Osteoblast (primary cell): ENCODE measurements at regions not wholly inside any gene's neighbourhood (a gene's known extent, or its start where the extent isn't known, plus 50 kb on each side); places are given as distances from the start of the nearest gene placed in this dataset.

Experiments
- DNase-seq: peaks from one replicate; pipeline ENCODE4 v3.0.0; 2011; ENCODE audit warnings: low spot score, mixed read lengths; ENCODE audit not compliant: insufficient read length; ENCODE audit errors: missing footprints
- H2AFZ ChIP-seq: 2 replicates; pipeline ENCODE4 v1.6.0; 2011; ENCODE audit warnings: mild to moderate bottlenecking, low read length
- H3K27ac ChIP-seq: 2 replicates; pipeline ENCODE4 v1.5.1; 2011; ENCODE audit warnings: mild to moderate bottlenecking, low read depth, low read length, moderate library complexity
- H3K27me3 ChIP-seq: 2 replicates; pipeline ENCODE4 v1.6.0; 2012; ENCODE audit warnings: mild to moderate bottlenecking, control low read depth, inconsistent platforms, low read length, moderate library complexity; ENCODE audit not compliant: insufficient read depth
- H3K36me3 ChIP-seq: 2 replicates; pipeline ENCODE4 v1.5.1; 2011; ENCODE audit warnings: mild to moderate bottlenecking, low read length, control low read depth, moderate library complexity; ENCODE audit not compliant: insufficient read depth
- H3K4me1 ChIP-seq: 2 replicates; pipeline ENCODE4 v1.5.1; 2011; ENCODE audit warnings: mild to moderate bottlenecking, low read length, control low read depth, moderate library complexity; ENCODE audit not compliant: insufficient read depth
- H3K4me2 ChIP-seq: 2 replicates; pipeline ENCODE4 v1.6.0; 2011; ENCODE audit warnings: mild to moderate bottlenecking, low read length; ENCODE audit not compliant: insufficient read depth
- H3K4me3 ChIP-seq: fragments of 200-600 bp; sonication (generic); 3 replicates; pipeline ENCODE4 v1.5.1; 2012; ENCODE audit warnings: mild to moderate bottlenecking, low read length, inconsistent platforms; ENCODE audit not compliant: insufficient read depth
- H3K79me2 ChIP-seq: 2 replicates; pipeline ENCODE4 v1.6.0; 2012; ENCODE audit warnings: mild to moderate bottlenecking, low read length, control low read depth, inconsistent platforms; ENCODE audit not compliant: insufficient read depth
- H3K9me3 ChIP-seq: 2 replicates; pipeline ENCODE4 v1.5.1; 2011; ENCODE audit warnings: low read depth, low read length, control low read depth
- H4K20me1 ChIP-seq: 2 replicates; pipeline ENCODE4 v1.6.0; 2012; ENCODE audit warnings: mild to moderate bottlenecking, low read length, control low read depth; ENCODE audit not compliant: insufficient read depth
- TF ChIP-seq, protein P1 (sequence below): IDR thresholded peaks from 2 replicates; pipeline ENCODE4 v1.5.1; 2011; ENCODE audit warnings: mild to moderate bottlenecking, low read depth, low read length, moderate library complexity; ENCODE audit errors: extremely low read depth

DNA sequence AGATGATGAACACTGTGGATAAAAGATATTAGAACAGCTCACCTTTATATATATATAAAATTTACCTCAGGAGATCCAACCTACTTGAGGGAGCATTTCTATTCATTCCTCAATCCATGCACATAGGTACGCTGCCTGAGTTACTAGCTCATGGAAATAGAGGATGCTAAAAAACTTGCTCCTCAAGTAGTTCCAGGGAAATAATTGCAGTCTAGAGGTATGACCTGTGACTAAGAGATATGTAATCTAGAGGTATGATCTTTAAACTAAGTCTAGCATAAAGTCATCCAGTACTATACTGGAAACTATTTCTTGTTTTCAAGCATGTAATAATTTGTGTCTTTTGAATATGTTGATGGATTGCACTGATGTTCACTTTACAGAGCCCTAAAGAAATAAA is 471.2 kb downstream of the TAF11L14 start:
- no peak overlapping the region for H2AFZ ChIP-seq
- H3K4me1 ChIP-seq, result no peaks in the 10 kb centered on the region
- H3K27ac ChIP-seq, result no peak overlapping the region
- TF ChIP-seq, protein P1, sequence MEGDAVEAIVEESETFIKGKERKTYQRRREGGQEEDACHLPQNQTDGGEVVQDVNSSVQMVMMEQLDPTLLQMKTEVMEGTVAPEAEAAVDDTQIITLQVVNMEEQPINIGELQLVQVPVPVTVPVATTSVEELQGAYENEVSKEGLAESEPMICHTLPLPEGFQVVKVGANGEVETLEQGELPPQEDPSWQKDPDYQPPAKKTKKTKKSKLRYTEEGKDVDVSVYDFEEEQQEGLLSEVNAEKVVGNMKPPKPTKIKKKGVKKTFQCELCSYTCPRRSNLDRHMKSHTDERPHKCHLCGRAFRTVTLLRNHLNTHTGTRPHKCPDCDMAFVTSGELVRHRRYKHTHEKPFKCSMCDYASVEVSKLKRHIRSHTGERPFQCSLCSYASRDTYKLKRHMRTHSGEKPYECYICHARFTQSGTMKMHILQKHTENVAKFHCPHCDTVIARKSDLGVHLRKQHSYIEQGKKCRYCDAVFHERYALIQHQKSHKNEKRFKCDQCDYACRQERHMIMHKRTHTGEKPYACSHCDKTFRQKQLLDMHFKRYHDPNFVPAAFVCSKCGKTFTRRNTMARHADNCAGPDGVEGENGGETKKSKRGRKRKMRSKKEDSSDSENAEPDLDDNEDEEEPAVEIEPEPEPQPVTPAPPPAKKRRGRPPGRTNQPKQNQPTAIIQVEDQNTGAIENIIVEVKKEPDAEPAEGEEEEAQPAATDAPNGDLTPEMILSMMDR, result no peak
- H4K20me1 ChIP-seq, result no peaks in the 10 kb centered on the region
- DNase-seq, result no peak
- H3K36me3 ChIP-seq, result no peaks in the 10 kb centered on the region
- no peaks in the 10 kb centered on the region for H3K9me3 ChIP-seq
- no peaks in the 10 kb centered on the region for H3K79me2 ChIP-seq
- no peaks in the 10 kb centered on the region for H3K27me3 ChIP-seq
- no peak overlapping the region for H3K4me3 ChIP-seq
- H3K4me2 ChIP-seq, result no peak overlapping the region

DNA sequence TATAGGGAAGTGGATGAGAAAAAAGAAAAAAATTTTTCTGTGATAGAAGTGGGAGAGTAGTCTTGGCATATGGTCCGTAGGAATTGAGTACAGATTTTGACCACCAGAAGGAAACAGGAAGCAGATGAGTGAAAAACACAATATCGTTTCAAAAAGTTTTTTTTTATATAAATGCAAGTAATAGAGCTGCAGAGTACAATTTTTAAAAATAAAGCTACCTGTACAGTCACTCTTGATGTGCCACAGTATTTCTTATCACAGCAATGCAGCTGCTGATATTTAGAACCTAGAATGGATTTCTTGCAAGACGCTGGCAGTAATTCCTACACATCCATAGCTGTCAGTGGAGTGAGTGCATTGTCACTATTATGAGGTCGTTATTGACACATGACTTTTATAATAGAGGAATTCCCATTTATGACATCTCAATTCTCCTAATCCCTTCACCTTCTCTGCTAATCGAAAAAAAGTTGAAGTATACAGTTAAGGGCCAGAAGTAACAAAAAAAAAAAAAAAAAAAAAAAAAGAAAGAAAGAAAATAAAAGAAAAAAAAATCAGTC is 477.7 kb downstream of the TAF11L14 start:
- no peaks in the 10 kb centered on the region for H3K36me3 ChIP-seq
- H3K79me2 ChIP-seq, result no peaks in the 10 kb centered on the region
- H3K4me3 ChIP-seq, result no peak overlapping the region
- H3K4me2 ChIP-seq, result no peak overlapping the region
- H4K20me1 ChIP-seq, result no peaks in the 10 kb centered on the region
- no peaks in the 10 kb centered on the region for H3K9me3 ChIP-seq
- H2AFZ ChIP-seq, result no peak overlapping the region
- peak; percentile 32 for DNase-seq
- H3K27ac ChIP-seq, result no peak overlapping the region
- TF ChIP-seq, protein P1, result no peak
- H3K27me3 ChIP-seq, result no peaks in the 10 kb centered on the region
- H3K4me1 ChIP-seq, result no peaks in the 10 kb centered on the region

DNA sequence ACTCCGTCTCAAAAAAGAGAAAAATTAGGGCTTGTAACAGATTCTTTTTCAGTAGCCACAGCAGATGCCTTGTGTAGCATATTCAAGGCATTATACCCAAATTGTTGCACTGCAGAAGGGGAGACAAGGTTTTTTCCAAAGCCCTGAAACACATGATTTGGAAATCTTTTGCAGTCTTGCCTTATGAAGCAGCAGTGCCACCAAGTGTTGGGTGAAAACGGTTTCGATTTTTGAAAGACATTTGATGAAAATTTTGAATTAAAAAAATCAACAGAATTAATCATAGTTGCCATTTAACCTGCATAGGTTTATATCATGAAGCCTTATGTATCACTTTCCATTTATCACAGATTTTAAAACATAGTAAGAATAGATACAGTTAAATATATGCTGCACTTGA is 479.5 kb downstream of the TAF11L14 start:
- DNase-seq, result no peak
- Histone ChIP-seq H3K4me3 (no peak overlapping the region), H3K4me2 (no peak overlapping the region), H3K4me1 (no peaks in the 10 kb centered on the region), H3K27me3 (no peaks in the 10 kb centered on the region), H4K20me1 (no peaks in the 10 kb centered on the region), H3K9me3 (no peaks in the 10 kb centered on the region), H3K27ac (no peak overlapping the region), H3K79me2 (no peaks in the 10 kb centered on the region), H3K36me3 (no peaks in the 10 kb centered on the region), H2AFZ (no peak overlapping the region)
- TF ChIP-seq, protein P1, result peak; percentile 17

DNA sequence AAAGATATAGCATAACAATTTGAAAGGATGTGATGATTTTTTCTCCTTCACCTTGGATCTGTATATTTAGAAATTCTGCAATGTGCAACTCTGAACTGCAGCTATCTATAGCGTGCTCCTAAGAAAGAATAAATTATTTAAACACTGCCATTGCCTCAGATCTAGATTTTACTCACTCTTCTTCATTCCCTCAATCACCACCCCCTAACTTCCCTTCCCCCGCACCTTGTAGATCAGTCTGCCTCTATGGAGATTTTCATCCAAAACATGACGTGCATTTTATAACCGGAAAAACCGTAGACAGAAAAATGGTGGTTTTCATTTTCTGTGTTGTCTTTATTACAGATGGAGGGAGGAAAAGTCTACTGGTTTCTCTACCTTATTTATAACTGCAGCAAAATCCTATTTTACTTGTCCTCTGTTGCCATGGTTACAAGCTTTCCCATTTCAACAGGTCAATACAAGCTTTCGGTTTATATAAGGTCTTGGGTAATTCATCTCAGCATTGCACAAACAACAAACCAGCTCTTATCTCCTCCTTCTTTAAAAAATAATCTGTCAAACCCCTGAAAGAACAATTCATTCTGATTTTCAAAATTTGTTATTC is 480.0 kb downstream of the TAF11L14 start:
- Histone ChIP-seq H2AFZ (no peak overlapping the region), H3K27me3 (no peaks in the 10 kb centered on the region), H4K20me1 (no peaks in the 10 kb centered on the region), H3K4me3 (no peak overlapping the region), H3K4me1 (no peaks in the 10 kb centered on the region), H3K4me2 (no peak overlapping the region), H3K36me3 (no peaks in the 10 kb centered on the region), H3K27ac (no peak overlapping the region), H3K79me2 (no peaks in the 10 kb centered on the region), H3K9me3 (no peaks in the 10 kb centered on the region)
- TF ChIP-seq, protein P1, result no peak
- no peak for DNase-seq
